Endothelial cell (in vitro differentiated cells): ENCODE measurements at regions not wholly inside any gene's neighbourhood (a gene's known extent, or its start where the extent isn't known, plus 50 kb on each side); places are given as distances from the start of the nearest gene placed in this dataset.

ENCODE experiments used
- DNase-seq: peaks from one replicate; pipeline ENCODE4 v3.0.0; 2021; ENCODE audit warnings: low spot score
- H3K27ac Mint-ChIP-seq: one replicate; pipeline ENCODE4 v1.8.0; 2021; ENCODE audit warnings: mixed read lengths, inconsistent platforms; ENCODE audit not compliant: unreplicated experiment
- H3K27me3 Mint-ChIP-seq: one replicate; pipeline ENCODE4 v1.8.0; 2021; ENCODE audit warnings: mild to moderate bottlenecking, moderate library complexity, mixed read lengths, inconsistent platforms; ENCODE audit not compliant: unreplicated experiment
- H3K36me3 Mint-ChIP-seq: one replicate; pipeline ENCODE4 v1.8.0; 2021; ENCODE audit warnings: mild to moderate bottlenecking, low read depth, mixed read lengths, inconsistent platforms; ENCODE audit not compliant: unreplicated experiment
- H3K4me1 Mint-ChIP-seq: one replicate; pipeline ENCODE4 v1.8.0; 2021; ENCODE audit warnings: mild to moderate bottlenecking, mixed read lengths, inconsistent platforms; ENCODE audit not compliant: unreplicated experiment
- H3K4me3 Mint-ChIP-seq: one replicate; pipeline ENCODE4 v1.8.0; 2021; ENCODE audit warnings: mild to moderate bottlenecking, mixed read lengths, inconsistent platforms; ENCODE audit not compliant: unreplicated experiment
- H3K9me3 Mint-ChIP-seq: one replicate; pipeline ENCODE4 v1.8.0; 2021; ENCODE audit warnings: mixed read lengths, inconsistent platforms; ENCODE audit not compliant: unreplicated experiment
- TF ChIP-seq, protein P1 (sequence below): fragments of 200-600 bp; sonication (generic); IDR thresholded peaks from one replicate; pipeline ENCODE4 v1.5.0; 2021; ENCODE audit warnings: antibody characterized with exemption; ENCODE audit not compliant: unreplicated experiment

DNA sequence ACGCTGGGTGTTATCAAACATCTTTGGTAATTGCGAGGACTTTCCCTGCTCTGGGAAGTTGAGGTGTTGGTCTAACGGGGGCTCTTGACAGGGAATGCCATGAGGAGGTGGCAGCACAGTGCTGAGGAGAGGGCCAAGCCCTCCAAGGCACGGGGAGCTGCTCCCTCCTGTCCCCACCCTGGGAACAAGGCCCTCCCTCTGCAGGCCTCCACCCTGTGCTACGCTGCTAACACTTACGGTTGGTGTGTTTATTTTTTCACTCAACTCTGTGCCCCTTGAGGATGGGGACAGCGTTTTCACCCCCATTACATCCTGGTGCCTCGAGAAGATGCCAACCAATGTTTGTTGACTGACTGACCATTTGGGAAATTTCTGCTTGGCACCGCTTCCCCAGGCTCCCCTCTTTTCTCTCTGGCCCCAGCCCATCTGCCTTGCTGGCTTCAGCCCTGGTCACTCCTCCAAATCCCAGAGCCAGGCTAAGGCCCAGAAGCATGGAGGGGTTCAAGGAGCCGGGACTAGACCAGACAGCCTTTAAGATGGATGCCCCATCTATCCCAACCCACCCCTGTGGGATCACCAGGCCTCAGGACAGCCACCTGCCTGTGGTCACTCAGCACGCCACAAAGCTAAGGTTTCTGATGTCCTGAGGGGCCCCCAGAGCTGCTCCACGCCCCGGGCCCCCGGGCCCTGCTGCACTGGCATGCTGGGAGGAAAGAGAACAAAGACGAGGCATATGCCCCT lies 125.7 kb downstream of the BARX1 start:
- peaks cover 4% of the 10 kb centered on the region for H3K27me3 Mint-ChIP-seq
- H3K9me3 Mint-ChIP-seq: no peaks in the 10 kb centered on the region

DNA sequence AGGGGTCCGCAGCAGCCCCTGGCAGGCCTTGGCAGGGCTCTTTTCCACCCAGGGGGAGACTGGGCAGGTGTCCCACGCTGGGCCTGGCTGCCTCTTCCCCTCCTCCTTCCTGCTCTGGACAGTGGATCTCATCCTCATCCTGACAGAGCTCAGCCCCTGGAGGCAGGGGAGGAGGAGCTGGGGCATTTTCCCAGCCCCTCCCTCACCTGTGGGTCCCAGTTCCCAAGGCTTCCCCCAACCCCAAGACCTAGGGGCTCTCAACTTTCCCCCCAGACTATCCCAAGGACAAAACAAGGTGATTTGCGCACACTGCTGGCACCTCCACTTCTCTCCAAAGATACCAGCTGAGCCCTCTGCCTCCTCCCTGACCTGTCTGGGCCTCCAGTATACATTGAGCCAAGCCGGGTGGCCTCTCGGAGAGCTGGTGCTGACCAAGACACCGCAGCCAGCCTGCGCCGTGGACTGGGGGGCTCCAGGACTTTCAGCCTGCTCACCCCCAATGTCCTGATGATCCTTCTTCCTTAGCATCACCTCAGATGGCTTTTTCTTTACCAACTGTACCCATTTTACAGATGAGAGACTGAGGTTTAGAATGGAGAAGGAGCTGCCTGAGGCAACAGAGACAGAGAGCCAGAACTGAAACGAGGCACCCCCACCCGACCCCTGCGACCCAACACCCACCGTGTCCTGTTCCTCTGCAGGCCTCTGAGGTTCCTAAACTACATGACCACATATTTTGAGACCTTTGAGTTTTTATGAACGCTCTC lies 126.6 kb downstream of the BARX1 start:
- no peak for DNase-seq
- TF ChIP-seq, protein P1, sequence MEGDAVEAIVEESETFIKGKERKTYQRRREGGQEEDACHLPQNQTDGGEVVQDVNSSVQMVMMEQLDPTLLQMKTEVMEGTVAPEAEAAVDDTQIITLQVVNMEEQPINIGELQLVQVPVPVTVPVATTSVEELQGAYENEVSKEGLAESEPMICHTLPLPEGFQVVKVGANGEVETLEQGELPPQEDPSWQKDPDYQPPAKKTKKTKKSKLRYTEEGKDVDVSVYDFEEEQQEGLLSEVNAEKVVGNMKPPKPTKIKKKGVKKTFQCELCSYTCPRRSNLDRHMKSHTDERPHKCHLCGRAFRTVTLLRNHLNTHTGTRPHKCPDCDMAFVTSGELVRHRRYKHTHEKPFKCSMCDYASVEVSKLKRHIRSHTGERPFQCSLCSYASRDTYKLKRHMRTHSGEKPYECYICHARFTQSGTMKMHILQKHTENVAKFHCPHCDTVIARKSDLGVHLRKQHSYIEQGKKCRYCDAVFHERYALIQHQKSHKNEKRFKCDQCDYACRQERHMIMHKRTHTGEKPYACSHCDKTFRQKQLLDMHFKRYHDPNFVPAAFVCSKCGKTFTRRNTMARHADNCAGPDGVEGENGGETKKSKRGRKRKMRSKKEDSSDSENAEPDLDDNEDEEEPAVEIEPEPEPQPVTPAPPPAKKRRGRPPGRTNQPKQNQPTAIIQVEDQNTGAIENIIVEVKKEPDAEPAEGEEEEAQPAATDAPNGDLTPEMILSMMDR: no peak
- Mint-ChIP-seq H3K27ac (no peak overlapping the region), H3K9me3 (no peaks in the 10 kb centered on the region), H3K4me3 (peak overlapping the region; percentile 39), H3K4me1 (peaks cover 2% of the 10 kb centered on the region), H3K36me3 (peaks cover 7% of the 10 kb centered on the region), H3K27me3 (peaks cover 6% of the 10 kb centered on the region)

More for the DNA sequence above, 125.7 kb downstream of the BARX1 start:
- H3K36me3 Mint-ChIP-seq: peaks cover 7% of the 10 kb centered on the region
- peaks cover 2% of the 10 kb centered on the region for H3K4me1 Mint-ChIP-seq
- peak overlapping the region; percentile 39 for H3K4me3 Mint-ChIP-seq
- no peak for DNase-seq
- TF ChIP-seq, protein P1: no peak
- no peak overlapping the region for H3K27ac Mint-ChIP-seq

DNA sequence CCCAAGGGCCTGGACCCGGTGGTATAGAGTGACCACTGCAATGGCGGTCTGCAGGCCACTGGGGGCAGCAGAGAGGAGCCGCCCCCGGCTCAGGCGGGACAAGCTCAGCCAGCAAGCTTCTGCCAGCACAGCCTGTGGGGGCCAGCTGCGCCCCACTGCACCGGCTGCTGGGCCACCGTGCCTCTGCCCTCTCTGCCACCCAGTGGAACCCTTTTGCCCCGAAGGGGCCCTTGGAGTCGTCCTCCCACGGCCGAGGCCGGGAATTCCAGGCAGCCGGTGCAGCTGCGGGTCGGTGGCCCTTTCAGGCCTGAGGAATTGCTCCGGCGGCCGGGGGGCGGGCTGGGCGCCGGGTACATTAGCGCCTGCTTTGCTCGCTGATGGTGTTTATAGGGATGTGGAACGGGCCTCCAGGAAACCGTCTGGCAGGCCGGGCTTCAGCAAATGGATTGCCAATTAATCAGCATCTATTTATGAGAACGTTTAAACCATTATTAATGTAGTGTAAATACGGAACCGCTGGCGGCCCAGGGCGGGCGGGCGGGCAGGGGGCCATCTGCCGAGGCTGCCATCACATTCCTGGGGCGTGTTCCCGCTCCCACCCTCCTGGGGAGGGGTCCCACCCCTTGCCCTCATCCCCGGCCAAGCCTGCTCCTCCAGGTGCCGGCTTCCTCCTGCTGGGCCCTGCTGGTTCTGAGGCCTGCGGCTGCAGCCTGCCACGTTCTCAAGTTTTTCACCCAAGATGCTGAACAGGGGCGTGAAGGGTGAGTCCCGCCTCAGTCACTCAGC lies 127.4 kb downstream of the BARX1 start:
- no peak overlapping the region for H3K4me3 Mint-ChIP-seq

DNA sequence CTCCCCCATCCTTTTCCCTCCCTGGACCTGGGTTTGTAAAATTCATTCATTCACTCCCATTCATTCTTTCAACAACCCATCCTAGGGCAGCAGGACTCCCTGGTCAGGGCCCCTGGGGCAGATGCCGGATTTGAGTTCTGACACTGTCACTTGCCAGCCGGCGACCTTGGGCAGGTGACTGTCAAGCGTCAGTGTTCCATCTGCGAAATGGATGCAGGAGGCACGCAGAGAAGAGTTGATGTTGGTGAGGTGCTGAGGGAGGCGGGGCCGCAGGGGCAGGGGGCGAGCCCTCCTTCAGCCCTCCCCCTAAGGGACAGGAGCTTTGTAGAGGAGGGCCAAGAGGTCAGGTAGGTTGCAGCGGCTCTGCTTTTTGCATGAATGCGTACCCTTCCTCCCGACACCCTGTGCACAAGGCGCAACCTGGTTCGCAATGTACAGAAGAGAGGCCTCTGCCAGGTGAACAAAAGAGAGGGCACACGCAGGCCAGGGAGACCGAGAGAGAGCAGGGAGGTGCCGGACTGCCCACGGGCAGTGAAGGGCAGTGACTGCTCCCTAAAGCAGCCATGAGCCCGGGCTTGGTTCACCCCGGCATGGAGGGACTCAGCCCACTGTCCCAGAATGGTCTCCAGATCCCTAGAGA lies 128.1 kb downstream of the BARX1 start:
- TF ChIP-seq, protein P1: no peak
- no peak overlapping the region for H3K4me3 Mint-ChIP-seq
- DNase-seq: no peak

More for the DNA sequence above, 127.4 kb downstream of the BARX1 start:
- TF ChIP-seq, protein P1: peak; percentile 87
- Mint-ChIP-seq H3K9me3 (no peaks in the 10 kb centered on the region), H3K4me1 (peaks cover 2% of the 10 kb centered on the region), H3K27me3 (peaks cover 8% of the 10 kb centered on the region), H3K27ac (no peak overlapping the region), H3K36me3 (peaks cover 7% of the 10 kb centered on the region)
- DNase-seq: peak; percentile 82

More for the DNA sequence above, 128.1 kb downstream of the BARX1 start:
- Mint-ChIP-seq H3K27ac (no peak overlapping the region), H3K4me1 (peaks cover 2% of the 10 kb centered on the region), H3K9me3 (no peaks in the 10 kb centered on the region), H3K36me3 (peaks cover 7% of the 10 kb centered on the region), H3K27me3 (peaks cover 9% of the 10 kb centered on the region)
